Neural crest cell (in vitro differentiated cells): ENCODE measurements at regions not wholly inside any gene's neighbourhood (a gene's known extent, or its start where the extent isn't known, plus 50 kb on each side); places are given as distances from the start of the nearest gene placed in this dataset.

ENCODE experiments used
- DNase-seq: peaks from one replicate; pipeline ENCODE4 v3.0.0; 2021; ENCODE audit warnings: low read depth, mixed read lengths, low spot score
- H3K27ac Mint-ChIP-seq: one replicate; pipeline ENCODE4 v1.8.0; 2021; ENCODE audit warnings: mild to moderate bottlenecking, mixed read lengths; ENCODE audit not compliant: unreplicated experiment
- H3K27me3 Mint-ChIP-seq: 2 replicates; pipeline ENCODE4 v1.8.0; 2021; ENCODE audit warnings: low read depth, mild to moderate bottlenecking, mixed read lengths
- H3K36me3 Mint-ChIP-seq: 2 replicates; pipeline ENCODE4 v1.8.0; 2021; ENCODE audit warnings: low read depth, mild to moderate bottlenecking, mixed read lengths
- H3K4me1 Mint-ChIP-seq: 2 replicates; pipeline ENCODE4 v1.8.0; 2021; ENCODE audit warnings: mixed read lengths
- H3K4me3 Mint-ChIP-seq: one replicate; pipeline ENCODE4 v1.8.0; 2021; ENCODE audit warnings: mild to moderate bottlenecking, mixed read lengths
- H3K9me3 Mint-ChIP-seq: 2 replicates; pipeline ENCODE4 v1.8.0; 2021; ENCODE audit warnings: mixed read lengths
- TF ChIP-seq, protein P1 (sequence below): fragments of 200-600 bp; sonication (generic); conservative IDR thresholded peaks from 2 replicates; pipeline ENCODE4 v1.5.0; 2021; ENCODE audit warnings: antibody characterized with exemption, mild to moderate bottlenecking

DNA sequence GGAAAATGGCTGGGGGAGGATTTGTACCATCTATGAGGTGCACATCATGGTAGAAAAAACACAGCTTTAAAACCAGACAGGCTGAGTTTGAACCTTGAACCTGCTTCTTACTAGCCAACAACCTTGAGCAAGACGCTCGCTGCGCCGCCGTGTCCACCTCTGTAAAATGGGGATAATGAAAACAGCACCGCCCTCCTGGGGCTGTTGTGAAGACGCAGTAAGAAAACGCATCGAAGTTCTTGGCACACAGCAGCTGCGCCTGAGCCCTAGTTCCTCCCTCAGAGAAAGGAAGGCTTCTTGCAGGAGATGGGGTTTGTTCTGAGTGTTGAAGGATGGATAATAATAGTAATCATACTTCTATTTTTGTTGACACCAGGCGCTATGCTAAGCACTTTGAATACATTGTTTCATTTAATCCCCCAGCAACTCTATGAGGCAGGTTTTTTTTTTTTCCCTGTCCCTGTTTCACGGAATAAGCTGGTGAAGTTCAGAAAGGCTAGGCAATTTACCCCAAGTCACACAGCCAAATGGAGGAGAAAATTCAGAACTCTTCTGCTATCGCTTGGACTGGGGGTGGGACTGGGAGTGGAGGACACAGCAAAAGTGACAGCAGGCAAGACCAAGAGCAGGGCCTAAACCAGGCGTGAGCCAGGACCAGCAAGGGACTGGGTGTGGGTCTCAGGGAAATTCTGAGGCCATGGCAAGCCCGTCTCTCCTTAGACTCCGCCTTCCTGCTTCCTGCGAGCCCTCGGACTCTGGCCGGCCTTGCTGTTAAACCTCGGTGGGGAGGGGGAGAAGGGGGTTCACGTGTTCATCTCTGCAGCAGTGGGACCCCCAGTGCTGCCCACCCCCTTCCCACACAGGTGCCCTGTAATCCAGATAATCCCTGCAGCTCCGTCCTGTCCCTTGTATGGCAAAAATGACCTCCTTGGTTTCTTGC, 97.5 kb downstream of the LRRC74A start:
- Mint-ChIP-seq H3K36me3 (no peaks in the 10 kb centered on the region), H3K9me3 (no peaks in the 10 kb centered on the region), H3K4me1 (peaks cover 92% of the 10 kb centered on the region), H3K27me3 (no peaks in the 10 kb centered on the region), H3K27ac (peak overlapping the region; percentile 98), H3K4me3 (peak overlapping the region; percentile 54)
- TF ChIP-seq, protein P1, sequence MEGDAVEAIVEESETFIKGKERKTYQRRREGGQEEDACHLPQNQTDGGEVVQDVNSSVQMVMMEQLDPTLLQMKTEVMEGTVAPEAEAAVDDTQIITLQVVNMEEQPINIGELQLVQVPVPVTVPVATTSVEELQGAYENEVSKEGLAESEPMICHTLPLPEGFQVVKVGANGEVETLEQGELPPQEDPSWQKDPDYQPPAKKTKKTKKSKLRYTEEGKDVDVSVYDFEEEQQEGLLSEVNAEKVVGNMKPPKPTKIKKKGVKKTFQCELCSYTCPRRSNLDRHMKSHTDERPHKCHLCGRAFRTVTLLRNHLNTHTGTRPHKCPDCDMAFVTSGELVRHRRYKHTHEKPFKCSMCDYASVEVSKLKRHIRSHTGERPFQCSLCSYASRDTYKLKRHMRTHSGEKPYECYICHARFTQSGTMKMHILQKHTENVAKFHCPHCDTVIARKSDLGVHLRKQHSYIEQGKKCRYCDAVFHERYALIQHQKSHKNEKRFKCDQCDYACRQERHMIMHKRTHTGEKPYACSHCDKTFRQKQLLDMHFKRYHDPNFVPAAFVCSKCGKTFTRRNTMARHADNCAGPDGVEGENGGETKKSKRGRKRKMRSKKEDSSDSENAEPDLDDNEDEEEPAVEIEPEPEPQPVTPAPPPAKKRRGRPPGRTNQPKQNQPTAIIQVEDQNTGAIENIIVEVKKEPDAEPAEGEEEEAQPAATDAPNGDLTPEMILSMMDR = no peak
- no peak for DNase-seq

DNA sequence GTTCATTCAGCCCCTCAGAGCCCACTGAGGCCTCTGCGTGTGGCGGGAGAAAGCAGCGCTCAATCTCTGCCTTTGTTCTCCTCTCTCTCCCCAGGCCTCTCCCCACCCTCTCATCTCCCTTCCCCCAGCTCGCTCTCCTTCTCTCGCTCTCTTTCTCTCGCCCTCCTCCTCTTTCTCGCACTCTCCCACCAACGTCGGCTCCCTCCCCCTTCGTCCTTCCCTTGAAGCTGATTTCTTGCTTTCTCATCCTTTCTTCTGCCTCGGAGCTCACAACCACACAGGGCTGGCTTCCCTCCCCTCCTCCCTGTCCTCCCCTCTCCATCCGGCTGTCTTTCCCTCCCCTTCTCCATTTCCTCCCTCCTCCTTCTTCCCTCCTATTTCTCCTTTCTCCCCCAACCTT, 96.4 kb downstream of the LRRC74A start:
- H3K4me1 Mint-ChIP-seq = peaks cover 94% of the 10 kb centered on the region

DNA sequence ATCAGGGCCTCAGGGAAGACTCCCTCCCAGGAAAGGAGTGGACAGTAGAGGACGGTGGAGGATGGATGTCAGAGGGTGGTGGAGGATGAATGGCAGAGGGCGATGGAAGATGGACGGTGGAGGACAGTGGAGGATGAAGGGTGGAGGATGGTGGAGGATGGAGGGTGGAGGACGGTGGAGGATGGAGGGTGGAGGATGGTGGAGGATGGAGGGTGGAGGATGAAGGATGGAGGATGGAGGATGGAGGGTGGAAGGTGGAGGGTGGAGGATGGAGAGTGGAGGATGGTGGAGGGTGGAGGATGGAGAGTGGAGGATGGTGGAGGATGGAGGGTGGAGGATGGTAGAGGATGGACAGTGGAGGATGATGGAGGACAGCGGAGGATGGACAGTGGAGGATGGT, 95.9 kb downstream of the LRRC74A start:
- Mint-ChIP-seq H3K27me3 (no peaks in the 10 kb centered on the region), H3K4me1 (peaks cover 95% of the 10 kb centered on the region), H3K36me3 (no peaks in the 10 kb centered on the region), H3K4me3 (peak overlapping the region; percentile 84), H3K27ac (peak overlapping the region; percentile 98), H3K9me3 (no peaks in the 10 kb centered on the region)
- DNase-seq = no peak
- TF ChIP-seq, protein P1 = no peak

More for the DNA sequence above, 96.4 kb downstream of the LRRC74A start:
- Mint-ChIP-seq H3K27me3 (no peaks in the 10 kb centered on the region), H3K36me3 (no peaks in the 10 kb centered on the region), H3K4me3 (peak overlapping the region; percentile 84), H3K9me3 (no peaks in the 10 kb centered on the region), H3K27ac (peak overlapping the region; percentile 98)
- no peak for DNase-seq
- TF ChIP-seq, protein P1 = no peak

- Mint-ChIP-seq H3K9me3 (no peaks in the 10 kb centered on the region), H3K4me3 (peak overlapping the region; percentile 71), H3K27ac (peak overlapping the region; percentile 94), H3K27me3 (no peaks in the 10 kb centered on the region), H3K4me1 (peaks cover 94% of the 10 kb centered on the region), H3K36me3 (no peaks in the 10 kb centered on the region)
- no peak for DNase-seq
- TF ChIP-seq, protein P1 = no peak
These were observed 94.8 kb downstream of the LRRC74A start for GRCh38 chr14:76921088-76921399.

DNA sequence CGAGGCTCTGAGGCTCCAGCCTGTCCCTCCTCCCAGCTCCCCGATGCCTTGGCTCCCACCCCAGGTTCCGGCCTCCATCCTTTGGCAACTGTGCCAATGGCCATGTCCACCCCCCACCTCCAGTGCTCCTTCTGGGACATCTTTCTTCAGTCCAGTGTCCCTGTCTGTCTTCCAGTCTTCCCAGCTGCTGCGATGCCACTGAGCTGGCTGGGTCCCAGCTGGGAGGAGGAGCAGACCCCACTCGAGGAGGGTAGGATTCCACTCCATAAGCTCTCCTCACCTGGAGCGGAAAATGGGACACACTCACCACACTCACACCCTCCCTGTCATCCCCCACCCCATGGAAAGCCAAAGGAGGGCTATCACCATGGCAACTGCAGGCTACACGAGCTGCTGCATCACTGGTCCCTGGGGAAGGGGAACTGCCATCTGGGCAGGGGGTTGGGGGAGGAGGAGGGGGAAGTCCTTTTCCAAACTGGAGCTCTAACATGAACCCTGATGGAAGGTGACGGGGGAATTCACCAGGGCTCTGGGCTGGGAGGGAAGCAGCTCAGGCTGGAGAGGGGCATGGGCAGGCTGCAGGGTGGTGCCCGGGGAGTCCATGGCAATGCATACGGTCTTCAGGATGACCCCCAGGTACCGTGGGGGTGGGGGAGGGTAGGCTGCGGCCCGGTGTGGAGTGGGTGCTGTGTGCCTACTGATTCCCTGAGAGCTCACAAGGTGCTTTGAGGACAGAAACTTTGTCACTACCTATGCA, 94.3 kb downstream of the LRRC74A start:
- H3K27me3 Mint-ChIP-seq = no peaks in the 10 kb centered on the region
- TF ChIP-seq, protein P1 = no peak
- H3K4me3 Mint-ChIP-seq = peak overlapping the region; percentile 75
- H3K27ac Mint-ChIP-seq = peak overlapping the region; percentile 94
- no peaks in the 10 kb centered on the region for H3K9me3 Mint-ChIP-seq
- peaks cover 92% of the 10 kb centered on the region for H3K4me1 Mint-ChIP-seq
- no peaks in the 10 kb centered on the region for H3K36me3 Mint-ChIP-seq
- no peak for DNase-seq
